K562 (cell line): ENCODE measurements at regions not wholly inside any gene's neighbourhood (a gene's known extent, or its start where the extent isn't known, plus 50 kb on each side); places are given as distances from the start of the nearest gene placed in this dataset.

ENCODE experiments used
- ATAC-seq: fragments of 200-7000 bp; cut with Tn5 transposase; 3 replicates; pipeline ENCODE4 v1.9.1; 2020; ENCODE audit warnings: moderate library complexity
- BruUV-seq: library from RNA; stranded (reverse); fragments of 400-500 nt; replicated peaks from 2 replicates; lab custom pipeline; 2021; lab: Mats Ljungman, UMichigan
- CTCF ChIA-PET: fragments of 300-600 bp; formaldehyde crosslinking; extraction: SDS; loops from one replicate; lab custom pipeline; 2021; ENCODE audit warnings: low intra/inter-chr PET ratio; lab: Yijun Ruan, JAX
- POLR2A ChIA-PET: fragments of 300-600, 350-650 bp; sonication (Branson Sonifier 250); formaldehyde crosslinking; extraction: SDS; loops from one replicate; lab custom pipeline; 2021; ENCODE audit warnings: antibody characterized with exemption, inconsistent platforms; lab: Yijun Ruan, JAX
- DNase-seq, 4 experiments: peaks; one replicate each; pipeline versions ENCODE4 v3.0.0 to v3.0.0-alpha.2; 2011 to 2018; ENCODE audit warnings: low spot score in 3 of 4, mixed read lengths in 3 of 4; ENCODE audit errors: extremely low read depth in 1 of 4
- FAIRE-seq: peaks from 2 replicates; lab custom pipeline; 2011; peaks lifted over from hg19 to GRCh38; lab: Jason Lieb, UNC
- H2AFZ ChIP-seq: 2 replicates; pipeline ENCODE4 v1.6.0; 2011; ENCODE audit warnings: low read depth, low read length, control low read depth, inconsistent platforms
- H3K27ac ChIP-seq: fragments of 200-600 bp; 3 replicates; pipeline ENCODE4 v1.8.0; 2011; ENCODE audit warnings: low read depth, mild to moderate bottlenecking, control low read depth, inconsistent platforms, low read length, moderate library complexity, mixed read lengths; ENCODE audit errors: extremely low read depth
- H3K27me3 ChIP-seq, 2 experiments: fragments of 300-600 bp in 1 of 2; 2 replicates in 1 of 2; 3 replicates in 1 of 2; pipeline versions ENCODE4 v1.6.0 to v1.8.0; 2011; ENCODE audit warnings: inconsistent platforms in 2 of 2, low read length in 2 of 2, mild to moderate bottlenecking in 1 of 2, mixed read lengths in 1 of 2, moderate library complexity in 1 of 2; ENCODE audit not compliant: control insufficient read depth in 2 of 2, insufficient read depth in 2 of 2
- H3K36me3 ChIP-seq: fragments of 300-600 bp; 3 replicates; pipeline ENCODE4 v1.8.0; 2011; ENCODE audit warnings: mild to moderate bottlenecking, low read length, inconsistent platforms; ENCODE audit not compliant: control insufficient read depth, insufficient read depth
- H3K4me1 ChIP-seq, 2 experiments: fragments of 200-600 bp in 1 of 2; replicated peaks in 1 of 2; 2 replicates in 1 of 2; 3 replicates in 1 of 2; pipeline versions ENCODE4 v1.5.1 to v1.8.0; 2011; ENCODE audit warnings: inconsistent platforms in 2 of 2, low read length in 2 of 2, mild to moderate bottlenecking in 1 of 2, mixed read lengths in 1 of 2, moderate library complexity in 1 of 2; ENCODE audit not compliant: control insufficient read depth in 2 of 2, insufficient read depth in 2 of 2
- H3K4me2 ChIP-seq: 2 replicates; pipeline ENCODE4 v1.6.1; 2011; ENCODE audit warnings: low read length, control low read depth, inconsistent platforms, mixed read lengths; ENCODE audit not compliant: insufficient read depth
- H3K4me3 ChIP-seq: fragments of 200-600 bp; sonication (generic), shearing (Covaris generic); 2 replicates; pipeline ENCODE4 v1.5.1; 2016; ENCODE audit warnings: control low read depth, inconsistent platforms
- H3K79me2 ChIP-seq: fragments of 200-600 bp; 3 replicates; pipeline ENCODE4 v1.8.0; 2011; ENCODE audit warnings: low read length, inconsistent platforms; ENCODE audit not compliant: control insufficient read depth, insufficient read depth
- H3K9ac ChIP-seq, 2 experiments: 2 replicates each; pipeline versions ENCODE4 v1.6.0 to v1.6.1; 2011; ENCODE audit warnings: low read depth in 2 of 2, low read length in 2 of 2, control low read depth in 1 of 2, inconsistent platforms in 1 of 2, mild to moderate bottlenecking in 1 of 2, mixed read lengths in 1 of 2; ENCODE audit not compliant: insufficient read depth in 1 of 2
- H3K9me1 ChIP-seq: one replicate; pipeline ENCODE4 v1.6.0; 2011; ENCODE audit warnings: inconsistent platforms, mild to moderate bottlenecking, low read length, moderate library complexity; ENCODE audit not compliant: control insufficient read depth, insufficient read depth
- H3K9me3 ChIP-seq: replicated peaks from 2 replicates; pipeline ENCODE4 v1.5.1; 2011; ENCODE audit warnings: low read depth, low read length, inconsistent platforms; ENCODE audit not compliant: control insufficient read depth, insufficient read depth
- H4K20me1 ChIP-seq: replicated peaks from 2 replicates; pipeline ENCODE4 v1.6.1; 2011; ENCODE audit warnings: low read length, inconsistent platforms, mixed read lengths; ENCODE audit not compliant: control insufficient read depth, insufficient read depth
- CREB3 ChIP-seq: fragments of 450-650 bp; conservative IDR thresholded peaks from 2 replicates; pipeline ENCODE4 v1.6.1; 2016; ENCODE audit warnings: missing genetic modification characterization, low read depth, mild to moderate bottlenecking, missing compliant biosample characterization, moderate library complexity
- CTCF ChIP-seq, 3 experiments: IDR thresholded peaks in 2 of 3; conservative IDR thresholded peaks in 1 of 3; 2 replicates each; pipeline ENCODE4 v1.5.1; 2011 to 2012; ENCODE audit warnings: low read length in 3 of 3, mild to moderate bottlenecking in 3 of 3, control low read depth in 2 of 3, improper control_type of control experiment in 1 of 3, inconsistent platforms in 1 of 3, low read depth in 1 of 3, mixed read lengths in 1 of 3, moderate library complexity in 1 of 3; ENCODE audit not compliant: insufficient read depth in 2 of 3
- GTF2F1 ChIP-seq: IDR thresholded peaks from 2 replicates; pipeline ENCODE4 v1.6.1; 2011; ENCODE audit warnings: low read depth, low read length, improper control_type of control experiment
- HSF4 ChIP-seq: fragments of 250-450 bp; sonication (Bioruptor Pico); IDR thresholded peaks from 2 replicates; pipeline ENCODE4 v2.1.2; 2022; ENCODE audit warnings: mild to moderate bottlenecking, moderate library complexity, borderline replicate concordance
- ID3 ChIP-seq, 2 experiments: fragments of 250-450 bp in 1 of 2; fragments of 450-650 bp in 1 of 2; sonication (Bioruptor Pico) in 1 of 2; IDR thresholded peaks; 2 replicates each; pipeline versions ENCODE4 v1.6.1 to v1.8.0; 2016 to 2021; ENCODE audit warnings: mild to moderate bottlenecking in 2 of 2, moderate library complexity in 2 of 2, missing compliant biosample characterization in 1 of 2, missing genetic modification characterization in 1 of 2
- MYNN ChIP-seq, 2 experiments: sonication (generic); formaldehyde crosslinking in 1 of 2; IDR thresholded peaks; 2 replicates each; pipeline versions ENCODE4 v1.5.0 to v1.6.1; 2016 to 2020; ENCODE audit warnings: antibody characterized with exemption in 1 of 2, missing genetic modification reagents in 1 of 2
- POLR2A ChIP-seq: fragments of 450-650 bp; conservative IDR thresholded peaks from 2 replicates; pipeline ENCODE4 v1.6.1; 2016
- SMAD4 ChIP-seq: fragments of 250-450 bp; sonication (Bioruptor Pico); conservative IDR thresholded peaks from 2 replicates; pipeline ENCODE4 v1.8.0; 2021; ENCODE audit warnings: inconsistent platforms, mild to moderate bottlenecking, moderate library complexity
- TSC22D4 ChIP-seq: fragments of 450-650 bp; IDR thresholded peaks from 2 replicates; pipeline ENCODE4 v1.6.1; 2016; ENCODE audit warnings: missing genetic modification characterization, missing biosample characterization, control low read depth
- ZMIZ1 ChIP-seq, 2 experiments: fragments of 150-350 bp in 1 of 2; IDR thresholded peaks; 2 replicates each; pipeline ENCODE4 v1.6.1; 2012 to 2016; ENCODE audit warnings: low read depth in 2 of 2, low read length in 2 of 2, mild to moderate bottlenecking in 1 of 2, moderate library complexity in 1 of 2
- ZNF140 ChIP-seq: fragments of 250-450 bp; sonication (Bioruptor Pico); IDR thresholded peaks from 2 replicates; pipeline ENCODE4 v1.8.0; 2021; ENCODE audit warnings: moderate library complexity, mild to moderate bottlenecking, inconsistent platforms
- ZNF217 ChIP-seq: sonication (generic); formaldehyde crosslinking; IDR thresholded peaks from 2 replicates; pipeline ENCODE4 v1.8.0; 2022; ENCODE audit warnings: mild to moderate bottlenecking, missing genetic modification reagents
- ZNF324 ChIP-seq: fragments of 250-450 bp; sonication (Bioruptor Pico); IDR thresholded peaks from 2 replicates; pipeline ENCODE4 v1.4.0; 2020; ENCODE audit warnings: mild to moderate bottlenecking
- ZNF77 ChIP-seq: fragments of 250-450 bp; sonication (Bioruptor Pico); IDR thresholded peaks from 2 replicates; pipeline ENCODE4 v1.5.0; 2020
- ZNF785 ChIP-seq: fragments of 250-450 bp; sonication (Bioruptor Pico); IDR thresholded peaks from 2 replicates; pipeline ENCODE4 v1.4.0; 2020; ENCODE audit warnings: mild to moderate bottlenecking
- whole genome bisulfite sequencing: fragments of 100-300 bp; shearing (Covaris generic); methylation state at CpG from one replicate; pipeline ENCODE4 v1.1.6; 2016; ENCODE audit warnings: low coverage, mixed read lengths; ENCODE audit not compliant: insufficient coverage; ENCODE audit errors: missing lambda C conversion rate; 5-methylcytosine and 5-hydroxymethylcytosine counted together
- in situ Hi-C: fragments of 300-500 bp; cut with MboI; formaldehyde crosslinking; loops from 4 replicates; pipeline ENCODE4 v1.15.0; 2018; ENCODE audit warnings: inconsistent platforms, mixed read lengths
- intact Hi-C: fragments of 100-400 bp; cut with micrococcal nuclease; formaldehyde crosslinking; loops from 2 replicates; pipeline ENCODE4 v1.14.2; 2022

GRCh38 chr11:87583931-87584330 is 546.2 kb downstream of the TMEM135 start:
- no TSS peak for BruUV-seq
- 0% methylated on average over 2 of the region's 2 CpGs for WGBS
- Histone ChIP-seq H3K79me2 (no peaks in the 10 kb centered on the region), H3K4me1 (no peaks in the 10 kb centered on the region), H3K4me2 (no peak overlapping the region), H3K27ac (no peak overlapping the region), H3K9me1 (no peaks in the 10 kb centered on the region), H3K9me3 (peaks cover 3% of the 10 kb centered on the region), H3K27me3 (no peaks in the 10 kb centered on the region), H2AFZ (no peak overlapping the region), H3K4me3 (no peak overlapping the region), H3K9ac (no peak overlapping the region), H4K20me1 (no peaks in the 10 kb centered on the region), H3K36me3 (no peaks in the 10 kb centered on the region)
- ATAC-seq (no peak), FAIRE-seq (no peak), DNase-seq (no peak)
- in situ Hi-C loops: no loop called here
- intact Hi-C loops: no loop called here
- ChIA-PET CTCF (no interaction called here), POLR2A (no interaction called here)
- TF ChIP-seq MYNN (IDR thresholded peaks at IDR 0.05) (no peak), MYNN (CRISPR knock-in tag; IDR thresholded peaks at IDR 0.05) (no peak), POLR2A (no peak), GTF2F1 (no peak), TSC22D4 (tag) (no peak), ZNF324 (CRISPR knock-in tag) (no peak), HSF4 (no peak), ZNF140 (CRISPR knock-in tag) (no peak), CREB3 (tag) (no peak), ID3 (CRISPR knock-in tag; IDR thresholded peaks at IDR 0.05) (no peak), ID3 (tag; IDR thresholded peaks at IDR 0.05) (no peak), ZNF785 (no peak), ZMIZ1 (IDR thresholded peaks at IDR 0.05; ENCODE audit: low read depth in 2 of 2, low read length in 2 of 2) (no peak), CTCF (IDR thresholded peaks at IDR 0.05 in 2 of 3, conservative IDR thresholded peaks at IDR 0.05 in 1 of 3; ENCODE audit: insufficient read depth in 2 of 3, low read depth in 1 of 3, low read length in 3 of 3) (no peak), SMAD4 (no peak), ZNF77 (CRISPR knock-in tag) (no peak), ZNF217 (CRISPR knock-in tag) (no peak)
